ENCODE measurements at regions not wholly inside any gene's neighbourhood (a gene's known extent, or its start where the extent isn't known, plus 50 kb on each side); places are given as distances from the start of the nearest gene placed in this dataset.
"Not testable (repeated sequence)": the region's sequence is repeated elsewhere in the genome, so short reads cannot be mapped to it uniquely, and the experiment has no call there.

GRCh38 chr3:168782193-168782592 lies 686.5 kb upstream of the GOLIM4 start:
- no peaks in the 10 kb centered on the region for H3K36me3 ChIP-seq (replicated peaks in 1 of 2; ENCODE audit: control insufficient read depth in 1 of 2, insufficient read depth in 2 of 2, low read length in 2 of 2)
- no peak overlapping the region for H3K9ac ChIP-seq (ENCODE audit: insufficient read depth, low read depth, low read length)
- intact Hi-C loops (cut with micrococcal nuclease; ENCODE audit: unreplicated experiment) (no loop called here), in situ Hi-C loops (cut with HindIII; ENCODE audit: extremely low pct_ligation_motif_present, low pct_unique_long_range_greater_than_20kb) (no loop called here)
- TF ChIP-seq MIER2 (CRISPR knock-in tag; IDR thresholded peaks at IDR 0.05) (no peak), PHF21A (CRISPR knock-in tag; IDR thresholded peaks at IDR 0.05) (no peak), NFE2L2 (IDR thresholded peaks at IDR 0.05; ENCODE audit: low read length) (no peak), POGK (CRISPR knock-in tag; conservative IDR thresholded peaks at IDR 0.05) (no peak), KLF16 (CRISPR knock-in tag; IDR thresholded peaks at IDR 0.05) (no peak), ZNF878 (CRISPR knock-in tag; IDR thresholded peaks at IDR 0.05) (no peak), RAD51 (IDR thresholded peaks at IDR 0.05; ENCODE audit: borderline replicate concordance) (no peak), CC2D1A (CRISPR knock-in tag; IDR thresholded peaks at IDR 0.05) (no peak)
- no peak overlapping the region for H3K4me3 ChIP-seq (replicated peaks in 1 of 3; ENCODE audit: insufficient read depth in 1 of 3, low read depth in 2 of 3, low read length in 3 of 3)
- no peaks in the 10 kb centered on the region for H3K4me1 ChIP-seq (ENCODE audit: insufficient read depth, low read length)
- ChIA-PET POLR2A (no interaction called here), CTCF (ENCODE audit: low intra/inter-chr PET ratio, low total read pairs) (no interaction called here)
- H4K20me1 ChIP-seq (ENCODE audit: insufficient read depth, low read length): no peaks in the 10 kb centered on the region
- H3K4me2 ChIP-seq (ENCODE audit: low read depth, low read length): no peak overlapping the region
- no peak overlapping the region for H3K27ac ChIP-seq (ENCODE audit: extremely low read length, insufficient read depth, low read length)
- H3K27me3 ChIP-seq (ENCODE audit: control insufficient read depth in 1 of 2, insufficient read depth in 2 of 2, low read length in 2 of 2): no peaks in the 10 kb centered on the region
- ATAC-seq (no peak), DNase-seq (ENCODE audit: low spot score) (no peak), FAIRE-seq (no peak)
- 0% methylated on average over 3 of the region's 3 CpGs for WGBS (ENCODE audit: low lambda C conversion rate)
- no peak overlapping the region for H2AFZ ChIP-seq (ENCODE audit: low read length)
- no peaks in the 10 kb centered on the region for H3K9me3 ChIP-seq (ENCODE audit: low read length)
- no TSS peak for BruUV-seq (replicated peaks)
- no peaks in the 10 kb centered on the region for H3K79me2 ChIP-seq (ENCODE audit: insufficient read depth, low read length)

- FAIRE-seq; H3K9ac ChIP-seq (ENCODE audit: insufficient read depth, low read depth, low read length); in situ Hi-C loops (cut with HindIII; ENCODE audit: extremely low pct_ligation_motif_present, low pct_unique_long_range_greater_than_20kb); H3K4me2 ChIP-seq (ENCODE audit: low read depth, low read length); H3K4me1 ChIP-seq (ENCODE audit: insufficient read depth, low read length); H4K20me1 ChIP-seq (ENCODE audit: insufficient read depth, low read length); ATAC-seq; H2AFZ ChIP-seq (ENCODE audit: low read length); H3K36me3 ChIP-seq (replicated peaks in 1 of 2; ENCODE audit: control insufficient read depth in 1 of 2, insufficient read depth in 2 of 2, low read length in 2 of 2); H3K27me3 ChIP-seq (ENCODE audit: control insufficient read depth in 1 of 2, insufficient read depth in 2 of 2, low read length in 2 of 2); H3K4me3 ChIP-seq (replicated peaks in 1 of 3; ENCODE audit: insufficient read depth in 1 of 3, low read depth in 2 of 3, low read length in 3 of 3); H3K9me3 ChIP-seq (ENCODE audit: low read length); CTCF ChIA-PET (ENCODE audit: low intra/inter-chr PET ratio, low total read pairs); H3K27ac ChIP-seq (ENCODE audit: extremely low read length, insufficient read depth, low read length); H3K79me2 ChIP-seq (ENCODE audit: insufficient read depth, low read length); DNase-seq (ENCODE audit: low spot score); POLR2A ChIA-PET; intact Hi-C loops (cut with micrococcal nuclease; ENCODE audit: unreplicated experiment); BruUV-seq (replicated peaks): not testable (repeated sequence)
- WGBS (ENCODE audit: low lambda C conversion rate): 33% methylated on average over 4 of the region's 28 CpGs
Measured at GRCh38 chr3:168779970-168780645, 684.4 kb upstream of the GOLIM4 start.
